HCT116 (cell line): ENCODE measurements at regions not wholly inside any gene's neighbourhood (a gene's known extent, or its start where the extent isn't known, plus 50 kb on each side); places are given as distances from the start of the nearest gene placed in this dataset.

ENCODE experiments used
- ATAC-seq: fragments of 200-7000 bp; cut with Tn5 transposase; 2 replicates; pipeline ENCODE4 v1.9.1; 2020; ENCODE audit warnings: mild to moderate bottlenecking, moderate library complexity
- BruUV-seq: library from RNA; stranded (reverse); fragments of 400-500 nt; replicated peaks from 2 replicates; lab custom pipeline; 2021; lab: Mats Ljungman, UMichigan
- CTCF ChIA-PET: fragments of 300-600 bp; sonication (Branson Sonifier 250); formaldehyde crosslinking; loops from one replicate; lab custom pipeline; 2021; ENCODE audit warnings: antibody characterized with exemption; lab: Charles Lee
- POLR2A ChIA-PET: fragments of 300-600, 350-600 bp; sonication (Branson Sonifier 250); formaldehyde crosslinking; loops from one replicate; lab custom pipeline; 2021; ENCODE audit warnings: antibody characterized with exemption; lab: Charles Lee
- RAD21 ChIA-PET, 2 experiments: fragments of 300-600 bp; sonication (Branson Sonifier 250); formaldehyde crosslinking; loops; one replicate each; lab custom pipeline; 2023; ENCODE audit warnings: low total read pairs in 2 of 2; ENCODE audit not compliant: uncharacterized antibody in 2 of 2, unreplicated experiment in 2 of 2, low non-redundant PET in 1 of 2; lab: Charles Lee
- DNase-seq: peaks from one replicate; pipeline ENCODE4 v3.0.0-alpha.2; 2010; ENCODE audit warnings: low read depth, low spot score
- H2AFZ ChIP-seq: fragments of 200-600 bp; shearing (Covaris generic), sonication (generic); 2 replicates; pipeline ENCODE4 v1.6.1; 2017; ENCODE audit warnings: low read depth, mixed run types, mixed read lengths, antibody characterized with exemption, low read length; ENCODE audit not compliant: poor library complexity, severe bottlenecking
- H3K27ac ChIP-seq: 2 replicates; pipeline ENCODE4 v1.5.1; 2012; ENCODE audit warnings: low read depth, low read length
- H3K27me3 ChIP-seq: fragments of 200-600 bp; sonication (generic); 2 replicates; pipeline ENCODE4 v1.6.1; 2016; ENCODE audit warnings: mixed run types, low read length, mixed read lengths; ENCODE audit not compliant: insufficient read depth
- H3K36me3 ChIP-seq, 2 experiments: fragments of 200-500 bp in 1 of 2; fragments of 200-600 bp in 1 of 2; sonication (Bioruptor generic) in 1 of 2; sonication (generic) in 1 of 2; 2 replicates each; pipeline versions ENCODE4 v1.5.1 to v1.6.1; 2014 to 2016; ENCODE audit warnings: low read length in 2 of 2, inconsistent platforms in 1 of 2, mixed read lengths in 1 of 2, mixed run types in 1 of 2; ENCODE audit not compliant: insufficient read depth in 2 of 2, control insufficient read depth in 1 of 2
- H3K4me1 ChIP-seq, 2 experiments: fragments of 200-600 bp in 1 of 2; sonication (generic) in 1 of 2; 2 replicates each; pipeline versions ENCODE4 v1.5.1 to v1.6.1; 2012 to 2017; ENCODE audit warnings: low read length in 2 of 2, inconsistent platforms in 1 of 2, mild to moderate bottlenecking in 1 of 2, mixed read lengths in 1 of 2, mixed run types in 1 of 2, moderate library complexity in 1 of 2; ENCODE audit not compliant: insufficient read depth in 2 of 2, control insufficient read depth in 1 of 2
- H3K4me2 ChIP-seq: fragments of 200-600 bp; sonication (generic); 2 replicates; pipeline ENCODE4 v1.6.1; 2017; ENCODE audit warnings: mixed run types, low read length, mixed read lengths
- H3K4me3 ChIP-seq, 2 experiments: fragments of 200-600 bp in 1 of 2; sonication (generic) in 1 of 2; replicated peaks in 1 of 2; 2 replicates each; pipeline ENCODE4 v1.5.1; 2011 to 2016; ENCODE audit warnings: low read length in 2 of 2, control low read depth in 1 of 2, low read depth in 1 of 2, mild to moderate bottlenecking in 1 of 2, mixed read lengths in 1 of 2, mixed run types in 1 of 2
- H3K79me2 ChIP-seq: fragments of 200-600 bp; sonication (generic); 2 replicates; pipeline ENCODE4 v1.6.1; 2017; ENCODE audit warnings: mild to moderate bottlenecking, mixed run types, low read length, moderate library complexity, mixed read lengths; ENCODE audit not compliant: insufficient read depth
- H3K9ac ChIP-seq: fragments of 200-600 bp; sonication (generic); 2 replicates; pipeline ENCODE4 v1.6.1; 2016; ENCODE audit warnings: low read length, mixed read lengths
- H3K9me2 ChIP-seq: fragments of 200-600 bp; sonication (generic), shearing (Covaris generic); 2 replicates; pipeline ENCODE4 v1.6.1; 2017; ENCODE audit warnings: mixed run types, mild to moderate bottlenecking, moderate library complexity; ENCODE audit not compliant: insufficient read depth
- H3K9me3 ChIP-seq, 2 experiments: fragments of 200-500 bp in 1 of 2; fragments of 200-600 bp in 1 of 2; sonication (Bioruptor generic) in 1 of 2; sonication (generic) in 1 of 2; 2 replicates each; pipeline ENCODE4 v1.6.1; 2014 to 2017; ENCODE audit warnings: low read length in 2 of 2, mixed read lengths in 2 of 2, inconsistent platforms in 1 of 2, low read depth in 1 of 2, mild to moderate bottlenecking in 1 of 2, mixed run types in 1 of 2, moderate library complexity in 1 of 2; ENCODE audit not compliant: control insufficient read depth in 1 of 2, insufficient read depth in 1 of 2
- H4K20me1 ChIP-seq: fragments of 200-600 bp; sonication (generic), shearing (Covaris generic); 2 replicates; pipeline ENCODE4 v1.6.1; 2017; ENCODE audit warnings: mixed run types, mild to moderate bottlenecking, moderate library complexity; ENCODE audit not compliant: insufficient read depth
- ATF3 ChIP-seq: IDR thresholded peaks from 2 replicates; pipeline ENCODE4 v1.6.1; 2012
- CBX3 ChIP-seq: IDR thresholded peaks from 2 replicates; pipeline ENCODE4 v1.6.1; 2012; ENCODE audit warnings: low read depth
- CEBPB ChIP-seq: IDR thresholded peaks from 2 replicates; pipeline ENCODE4 v1.6.1; 2012; ENCODE audit warnings: low read depth
- CTCF ChIP-seq, 3 experiments: fragments of 200-600 bp in 1 of 3; sonication (generic) in 1 of 3; IDR thresholded peaks in 2 of 3; conservative IDR thresholded peaks in 1 of 3; 2 replicates each; pipeline ENCODE4 v1.5.1; 2012 to 2017; ENCODE audit warnings: low read depth in 2 of 3, low read length in 2 of 3, antibody characterized with exemption in 1 of 3, borderline replicate concordance in 1 of 3, control low read depth in 1 of 3, mild to moderate bottlenecking in 1 of 3, mixed read lengths in 1 of 3, mixed run types in 1 of 3, moderate library complexity in 1 of 3; ENCODE audit not compliant: insufficient read depth in 1 of 3
- ELF1 ChIP-seq: IDR thresholded peaks from 2 replicates; pipeline ENCODE4 v1.6.1; 2012; ENCODE audit warnings: low read depth, borderline replicate concordance
- EZH2 ChIP-seq: fragments of 200-600 bp; sonication (generic); IDR thresholded peaks from 2 replicates; pipeline ENCODE4 v1.6.1; 2017; ENCODE audit warnings: antibody characterized with exemption, mixed run types
- EZH2phosphoT487 ChIP-seq: fragments of 200-600 bp; IDR thresholded peaks from 2 replicates; pipeline ENCODE4 v1.6.1; 2018; ENCODE audit warnings: antibody characterized with exemption, borderline replicate concordance
- FOSL1 ChIP-seq: IDR thresholded peaks from 2 replicates; pipeline ENCODE4 v1.6.1; 2012; ENCODE audit warnings: low read depth
- JUND ChIP-seq: IDR thresholded peaks from 2 replicates; pipeline ENCODE4 v1.6.1; 2012
- MAX ChIP-seq: IDR thresholded peaks from 2 replicates; pipeline ENCODE4 v1.6.1; 2012
- POLR2AphosphoS5 ChIP-seq: IDR thresholded peaks from 2 replicates; pipeline ENCODE4 v1.6.1; 2011; ENCODE audit warnings: mild to moderate bottlenecking, low read depth, low read length, moderate library complexity
- RAD21 ChIP-seq: IDR thresholded peaks from 2 replicates; pipeline ENCODE4 v1.6.1; 2012; ENCODE audit warnings: low read depth, mild to moderate bottlenecking
- REST ChIP-seq: IDR thresholded peaks from 2 replicates; pipeline ENCODE4 v1.6.1; 2012; ENCODE audit warnings: low read depth
- SIN3A ChIP-seq: IDR thresholded peaks from 2 replicates; pipeline ENCODE4 v1.6.1; 2012; ENCODE audit warnings: low read depth
- SP1 ChIP-seq: IDR thresholded peaks from 2 replicates; pipeline ENCODE4 v1.6.1; 2012; ENCODE audit warnings: low read depth
- SRF ChIP-seq: IDR thresholded peaks from 2 replicates; pipeline ENCODE4 v1.6.1; 2012; ENCODE audit warnings: low read depth
- TCF7L2 ChIP-seq: IDR thresholded peaks from 2 replicates; pipeline ENCODE4 v1.7.0; 2011; ENCODE audit warnings: borderline replicate concordance, inconsistent platforms; ENCODE audit not compliant: insufficient read depth, insufficient read length; ENCODE audit errors: extremely low read depth
- YY1 ChIP-seq: IDR thresholded peaks from 2 replicates; pipeline ENCODE4 v1.6.1; 2011; ENCODE audit warnings: low read length, low read depth, moderate library complexity, mild to moderate bottlenecking; ENCODE audit not compliant: insufficient replicate concordance; ENCODE audit errors: extremely low read depth
- ZFX ChIP-seq: fragments of 450-650 bp; IDR thresholded peaks from 2 replicates; pipeline ENCODE4 v1.6.1; 2017
- ZNF274 ChIP-seq: fragments of 200-500 bp; sonication (Bioruptor generic); IDR thresholded peaks from 2 replicates; pipeline ENCODE4 v1.6.1; 2014; ENCODE audit warnings: mild to moderate bottlenecking, low read depth, low read length, inconsistent platforms
- intact Hi-C: fragments of 100-400 bp; cut with micrococcal nuclease; formaldehyde crosslinking; loops from 2 replicates; pipeline ENCODE4 v1.10.0; 2022

- ATAC-seq: peak; percentile 78
- H3K9me3 ChIP-seq: no peaks in the 10 kb centered on the region
- H3K36me3 ChIP-seq: no peaks in the 10 kb centered on the region
- no peaks in the 10 kb centered on the region for H3K79me2 ChIP-seq
- H3K4me3 ChIP-seq: peak overlapping the region in 1 of 2 experiments; percentile 16; a peak in 2 of 4 replicates
- peak overlapping the region; percentile 61 for H3K4me2 ChIP-seq
- H4K20me1 ChIP-seq: no peaks in the 10 kb centered on the region
- ChIA-PET POLR2A (no interaction called here), CTCF (interaction anchor here (0.9 kb wide), 1 partner anchor 24 kb away, joined by 4 read pairs; no protein-coding TSS in a partner anchor), RAD21 (interaction anchor here in 1 of 2 experiments (0.6 kb wide), 1 partner anchor 25 kb away, joined by 4 read pairs; no protein-coding TSS in a partner anchor)
- no peak for TF ChIP-seq CEBPB
- TF ChIP-seq JUND: no peak; the same call in 1 of the 2 replicates
- TF ChIP-seq ZNF274: no peak
- 0 out of 2 replicates have a peak, but pooled peaks have one; percentile 18 for TF ChIP-seq ZFX
- TF ChIP-seq EZH2phosphoT487: no peak
- 0 out of 2 replicates have a peak, but pooled peaks have one; percentile 29 for TF ChIP-seq SP1
- no peak for TF ChIP-seq ATF3
- TF ChIP-seq POLR2AphosphoS5: no peak
- TF ChIP-seq YY1: no peak
- TF ChIP-seq MAX: no peak
- TF ChIP-seq TCF7L2: no peak
- TF ChIP-seq CBX3: no peak; the same call in 1 of the 2 replicates
- no peak for TF ChIP-seq REST
- TF ChIP-seq EZH2: no peak
- TF ChIP-seq SIN3A: no peak
- no peak for TF ChIP-seq RAD21
- TF ChIP-seq CTCF (IDR thresholded peaks at IDR 0.05 in 2 of 3, conservative IDR thresholded peaks at IDR 0.05 in 1 of 3; ENCODE audit: borderline replicate concordance in 1 of 3, insufficient read depth in 1 of 3, low read depth in 2 of 3, low read length in 2 of 3): no peak
- TF ChIP-seq ELF1: no peak
- TF ChIP-seq FOSL1: peak; percentile 56; the same call in 1 of the 2 replicates
- TF ChIP-seq SRF: no peak
- H3K9ac ChIP-seq: peak overlapping the region; percentile 39
- no peaks in the 10 kb centered on the region for H3K27me3 ChIP-seq
- H3K4me1 ChIP-seq: peaks cover 19 to 29% of the 10 kb centered on the region in 2 experiments
- intact Hi-C loops: no loop called here
- DNase-seq: peak; percentile 28
- no TSS peak for BruUV-seq
- H3K9me2 ChIP-seq: no peaks in the 10 kb centered on the region
- H2AFZ ChIP-seq: no peak overlapping the region
- peak overlapping the region; percentile 29; the same call in 1 of the 2 replicates for H3K27ac ChIP-seq
These were observed 101.8 kb downstream of the FGF18 start for GRCh38 chr5:171521219-171521633.
